ENCODE measurements at regions not wholly inside any gene's neighbourhood (a gene's known extent, or its start where the extent isn't known, plus 50 kb on each side); places are given as distances from the start of the nearest gene placed in this dataset.

DNA sequence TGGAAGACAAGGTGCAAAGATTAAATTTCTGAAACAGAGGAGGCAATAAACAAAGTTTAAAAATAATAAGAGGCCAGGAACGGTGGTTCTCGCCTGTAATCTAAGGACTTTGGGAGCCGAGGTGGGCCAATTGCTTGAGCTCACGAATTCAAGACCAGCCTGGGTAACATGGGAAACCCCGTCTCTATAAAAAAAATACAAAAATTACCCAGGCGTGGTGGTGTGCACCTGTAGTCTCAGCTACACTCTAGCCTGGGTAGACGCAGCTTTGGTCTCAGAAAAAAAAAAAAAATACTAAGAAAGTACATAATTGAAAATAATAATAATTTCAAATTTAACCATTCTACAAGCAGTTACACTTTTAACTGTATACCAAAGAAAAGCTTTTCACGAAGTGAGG is 744.6 kb upstream of the POU3F3 start:
- Mint-ChIP-seq H3K27me3 (no peaks in the 10 kb centered on the region), H3K36me3 (ENCODE audit: low read depth) (no peaks in the 10 kb centered on the region), H3K27ac (no peak overlapping the region), H3K4me3 (no peak overlapping the region), H3K4me1 (ENCODE audit: low read depth) (no peaks in the 10 kb centered on the region), H3K9me3 (no peaks in the 10 kb centered on the region)
- intact Hi-C loops (cut with micrococcal nuclease): no loop called here

DNA sequence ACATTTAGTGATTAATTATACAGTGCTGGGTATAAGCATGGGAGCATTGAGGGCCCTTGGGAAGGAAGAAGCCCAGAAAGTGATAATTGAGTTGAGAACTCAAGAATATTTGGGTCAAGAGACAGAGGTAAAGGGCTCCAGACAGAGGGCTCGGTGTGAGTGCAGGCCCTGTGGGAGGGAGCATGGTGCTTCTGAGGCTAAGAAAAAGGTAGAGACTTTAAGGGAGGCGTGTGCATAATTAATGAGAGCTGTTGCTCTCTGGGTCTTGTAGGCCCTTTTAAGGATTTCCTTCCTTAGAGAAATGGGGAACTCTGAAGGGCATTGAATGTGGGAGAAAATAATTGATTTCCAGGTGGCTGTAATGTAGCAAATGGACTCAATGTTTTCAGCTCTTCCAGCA is 735.0 kb upstream of the POU3F3 start:
- Mint-ChIP-seq H3K27ac (no peak overlapping the region), H3K4me1 (ENCODE audit: low read depth) (no peaks in the 10 kb centered on the region), H3K4me3 (no peak overlapping the region), H3K27me3 (no peaks in the 10 kb centered on the region), H3K9me3 (no peaks in the 10 kb centered on the region), H3K36me3 (ENCODE audit: low read depth) (no peaks in the 10 kb centered on the region)
- intact Hi-C loops (cut with micrococcal nuclease): no loop called here

GRCh38 chr2:104120171-104120570 is 733.7 kb upstream of the POU3F3 start:
- no peaks in the 10 kb centered on the region for H3K4me1 Mint-ChIP-seq (ENCODE audit: low read depth)
- intact Hi-C loops (cut with micrococcal nuclease): no loop called here
- H3K36me3 Mint-ChIP-seq (ENCODE audit: low read depth): no peaks in the 10 kb centered on the region

DNA sequence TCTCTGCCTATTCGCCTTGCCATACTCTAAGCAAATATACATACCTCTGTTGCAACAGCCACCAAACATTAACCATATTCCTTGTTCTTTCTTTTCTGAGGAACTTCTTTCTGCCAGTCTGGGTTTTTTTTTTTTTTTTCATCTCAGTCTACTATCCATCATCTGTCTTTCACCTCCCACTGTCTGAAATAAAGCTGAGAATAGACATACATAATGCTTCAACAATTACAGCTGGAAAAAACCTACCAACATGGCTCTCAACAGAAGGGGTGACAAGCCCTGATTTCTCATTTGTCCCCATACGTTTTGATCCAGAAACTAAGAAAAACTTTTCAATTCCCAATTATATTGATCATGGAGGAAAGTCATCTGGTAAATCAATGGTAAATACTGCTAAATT is 728.8 kb upstream of the POU3F3 start:
- Mint-ChIP-seq H3K4me3 (no peak overlapping the region), H3K27ac (no peak overlapping the region), H3K4me1 (ENCODE audit: low read depth) (no peaks in the 10 kb centered on the region), H3K27me3 (no peaks in the 10 kb centered on the region), H3K9me3 (peaks cover 5% of the 10 kb centered on the region), H3K36me3 (ENCODE audit: low read depth) (no peaks in the 10 kb centered on the region)
- intact Hi-C loops (cut with micrococcal nuclease): no loop called here

More at GRCh38 chr2:104120171-104120570, 733.7 kb upstream of the POU3F3 start:
- Mint-ChIP-seq H3K4me3 (no peak overlapping the region), H3K9me3 (no peaks in the 10 kb centered on the region), H3K27ac (no peak overlapping the region), H3K27me3 (no peaks in the 10 kb centered on the region)

- Mint-ChIP-seq H3K27ac (no peak overlapping the region), H3K4me1 (ENCODE audit: low read depth) (no peaks in the 10 kb centered on the region), H3K9me3 (peaks cover 5% of the 10 kb centered on the region), H3K4me3 (no peak overlapping the region), H3K27me3 (no peaks in the 10 kb centered on the region), H3K36me3 (ENCODE audit: low read depth) (no peaks in the 10 kb centered on the region)
- intact Hi-C loops (cut with micrococcal nuclease): no loop called here
Observed at GRCh38 chr2:104127049-104127770, 726.7 kb upstream of the POU3F3 start.

DNA sequence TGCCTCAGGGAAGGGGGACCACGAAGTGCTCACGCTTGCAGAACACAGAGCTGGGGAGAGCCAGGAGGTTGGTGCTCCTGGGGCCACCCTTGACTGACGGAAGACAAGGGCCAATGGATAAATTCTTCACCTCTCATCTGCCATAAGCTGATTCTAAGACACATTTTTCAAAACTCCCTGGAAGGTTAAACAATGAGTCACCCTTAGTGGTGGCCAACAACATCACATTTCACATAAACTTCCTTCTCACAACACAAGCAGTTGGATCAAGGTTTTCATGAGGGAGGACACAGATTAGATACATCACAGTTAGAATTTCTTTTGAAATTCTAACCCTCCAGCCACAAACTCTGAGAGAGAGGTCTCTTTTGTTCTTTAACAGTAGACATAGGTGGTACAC is 713.6 kb upstream of the POU3F3 start:
- H3K9me3 Mint-ChIP-seq: peaks cover 19% of the 10 kb centered on the region
- no peak overlapping the region for H3K27ac Mint-ChIP-seq
- H3K36me3 Mint-ChIP-seq (ENCODE audit: low read depth): no peaks in the 10 kb centered on the region
- H3K4me3 Mint-ChIP-seq: no peak overlapping the region
- H3K27me3 Mint-ChIP-seq: no peaks in the 10 kb centered on the region
- no peaks in the 10 kb centered on the region for H3K4me1 Mint-ChIP-seq (ENCODE audit: low read depth)
- intact Hi-C loops (cut with micrococcal nuclease): no loop called here

- Mint-ChIP-seq H3K27ac (no peak overlapping the region), H3K4me1 (ENCODE audit: low read depth) (no peaks in the 10 kb centered on the region), H3K9me3 (no peaks in the 10 kb centered on the region), H3K27me3 (no peaks in the 10 kb centered on the region), H3K36me3 (ENCODE audit: low read depth) (no peaks in the 10 kb centered on the region), H3K4me3 (no peak overlapping the region)
- intact Hi-C loops (cut with micrococcal nuclease): no loop called here
Observed at GRCh38 chr2:104158191-104158590, 695.7 kb upstream of the POU3F3 start.

DNA sequence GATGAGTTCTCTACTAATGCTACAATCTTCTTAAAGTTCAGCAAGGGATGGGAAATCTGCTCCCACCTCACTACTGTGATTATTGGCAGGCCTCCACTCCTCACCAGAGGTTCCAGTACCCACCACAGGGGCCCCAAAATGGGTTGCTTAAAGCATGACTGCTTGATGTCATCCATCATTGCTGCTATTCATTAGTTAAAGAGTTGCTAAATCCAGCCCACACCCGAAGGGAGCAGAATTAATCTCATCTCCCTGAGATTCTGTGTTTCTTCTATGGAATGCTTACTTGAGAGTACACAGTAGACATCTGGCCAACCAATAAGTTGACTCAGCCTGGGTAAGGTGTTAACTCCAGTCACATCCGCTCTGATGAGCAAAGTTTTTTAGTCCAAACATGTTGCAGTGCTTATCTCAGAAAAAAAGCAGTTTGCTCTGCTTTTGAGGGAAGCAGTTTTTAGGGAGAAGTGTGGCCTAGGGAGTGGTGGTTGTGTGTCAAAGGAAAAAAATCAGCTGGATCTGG is 690.2 kb upstream of the POU3F3 start:
- intact Hi-C loops (cut with micrococcal nuclease): no loop called here
- Mint-ChIP-seq H3K36me3 (ENCODE audit: low read depth) (no peaks in the 10 kb centered on the region), H3K9me3 (no peaks in the 10 kb centered on the region), H3K27ac (no peak overlapping the region), H3K27me3 (no peaks in the 10 kb centered on the region), H3K4me3 (no peak overlapping the region), H3K4me1 (ENCODE audit: low read depth) (no peaks in the 10 kb centered on the region)

- Mint-ChIP-seq H3K27ac (no peak overlapping the region), H3K27me3 (no peaks in the 10 kb centered on the region), H3K4me3 (no peak overlapping the region), H3K4me1 (ENCODE audit: low read depth) (no peaks in the 10 kb centered on the region), H3K36me3 (ENCODE audit: low read depth) (no peaks in the 10 kb centered on the region), H3K9me3 (no peaks in the 10 kb centered on the region)
- intact Hi-C loops (cut with micrococcal nuclease): no loop called here
Observed at GRCh38 chr2:104164721-104165252, 689.1 kb upstream of the POU3F3 start.

GRCh38 chr2:104177179-104177578 is 676.7 kb upstream of the POU3F3 start:
- intact Hi-C loops (cut with micrococcal nuclease): no loop called here
- Mint-ChIP-seq H3K4me3 (no peak overlapping the region), H3K27ac (no peak overlapping the region), H3K9me3 (peaks cover 30% of the 10 kb centered on the region), H3K36me3 (ENCODE audit: low read depth) (no peaks in the 10 kb centered on the region), H3K27me3 (no peaks in the 10 kb centered on the region), H3K4me1 (ENCODE audit: low read depth) (no peaks in the 10 kb centered on the region)

GRCh38 chr2:104179644-104180043 is 674.3 kb upstream of the POU3F3 start:
- no peaks in the 10 kb centered on the region for H3K36me3 Mint-ChIP-seq (ENCODE audit: low read depth)
- no peaks in the 10 kb centered on the region for H3K4me1 Mint-ChIP-seq (ENCODE audit: low read depth)
- no peak overlapping the region for H3K4me3 Mint-ChIP-seq
- intact Hi-C loops (cut with micrococcal nuclease): no loop called here
- no peak overlapping the region for H3K27ac Mint-ChIP-seq
- H3K27me3 Mint-ChIP-seq: no peaks in the 10 kb centered on the region
- peaks cover 34% of the 10 kb centered on the region for H3K9me3 Mint-ChIP-seq

DNA sequence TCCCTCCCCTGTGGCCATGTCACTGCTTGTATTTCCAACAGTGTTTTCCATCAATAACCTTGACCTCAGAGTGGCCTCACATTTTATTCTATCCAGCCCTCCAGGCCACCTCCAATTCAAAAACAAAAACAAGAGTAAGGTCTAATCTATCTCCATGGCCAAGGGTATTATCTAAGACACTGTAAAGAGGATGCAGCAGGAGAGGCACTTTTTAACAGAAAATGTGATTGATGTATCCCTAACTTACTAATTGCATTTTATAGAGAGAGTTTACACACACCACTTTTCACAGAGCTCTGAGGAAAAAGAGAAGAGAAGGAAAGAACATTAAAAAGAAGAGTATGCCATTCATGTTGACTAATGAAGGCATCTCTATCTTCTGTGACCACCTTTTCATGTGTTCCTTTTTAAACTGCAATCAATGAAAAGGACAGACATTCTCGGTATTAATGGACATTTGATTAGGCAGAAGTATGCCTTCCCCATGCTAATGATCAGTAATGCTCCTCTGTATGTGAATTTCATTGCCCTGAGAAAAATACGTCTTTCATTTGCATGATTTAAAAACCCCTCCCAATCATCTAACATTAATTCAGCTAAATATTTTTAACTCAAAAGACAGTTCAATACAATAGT is 653.3 kb upstream of the POU3F3 start:
- intact Hi-C loops (cut with micrococcal nuclease): no loop called here
- Mint-ChIP-seq H3K27ac (no peak overlapping the region), H3K4me3 (no peak overlapping the region), H3K27me3 (no peaks in the 10 kb centered on the region), H3K4me1 (ENCODE audit: low read depth) (no peaks in the 10 kb centered on the region), H3K9me3 (no peaks in the 10 kb centered on the region), H3K36me3 (ENCODE audit: low read depth) (no peaks in the 10 kb centered on the region)

DNA sequence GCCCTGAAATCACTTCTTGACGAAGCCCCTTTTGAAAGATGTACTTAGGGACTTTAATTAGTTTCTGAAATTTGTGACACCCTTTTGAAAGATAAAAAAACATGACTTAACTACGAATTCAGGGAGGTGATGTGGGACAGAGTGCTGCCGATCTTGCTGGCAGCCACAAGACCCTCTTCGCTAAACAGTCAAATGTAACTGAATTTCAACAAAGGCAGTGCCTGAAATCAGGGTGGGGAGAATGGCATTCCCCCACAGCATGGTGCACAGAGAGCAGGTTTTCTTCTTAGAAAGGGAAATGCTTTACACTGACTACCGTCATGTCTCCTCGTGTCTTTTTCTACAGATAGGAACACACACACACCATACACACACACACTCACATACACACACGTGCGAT is 640.2 kb upstream of the POU3F3 start:
- Mint-ChIP-seq H3K27ac (no peak overlapping the region), H3K36me3 (ENCODE audit: low read depth) (no peaks in the 10 kb centered on the region), H3K27me3 (no peaks in the 10 kb centered on the region), H3K4me1 (ENCODE audit: low read depth) (no peaks in the 10 kb centered on the region), H3K4me3 (no peak overlapping the region), H3K9me3 (no peaks in the 10 kb centered on the region)
- intact Hi-C loops (cut with micrococcal nuclease): no loop called here

DNA sequence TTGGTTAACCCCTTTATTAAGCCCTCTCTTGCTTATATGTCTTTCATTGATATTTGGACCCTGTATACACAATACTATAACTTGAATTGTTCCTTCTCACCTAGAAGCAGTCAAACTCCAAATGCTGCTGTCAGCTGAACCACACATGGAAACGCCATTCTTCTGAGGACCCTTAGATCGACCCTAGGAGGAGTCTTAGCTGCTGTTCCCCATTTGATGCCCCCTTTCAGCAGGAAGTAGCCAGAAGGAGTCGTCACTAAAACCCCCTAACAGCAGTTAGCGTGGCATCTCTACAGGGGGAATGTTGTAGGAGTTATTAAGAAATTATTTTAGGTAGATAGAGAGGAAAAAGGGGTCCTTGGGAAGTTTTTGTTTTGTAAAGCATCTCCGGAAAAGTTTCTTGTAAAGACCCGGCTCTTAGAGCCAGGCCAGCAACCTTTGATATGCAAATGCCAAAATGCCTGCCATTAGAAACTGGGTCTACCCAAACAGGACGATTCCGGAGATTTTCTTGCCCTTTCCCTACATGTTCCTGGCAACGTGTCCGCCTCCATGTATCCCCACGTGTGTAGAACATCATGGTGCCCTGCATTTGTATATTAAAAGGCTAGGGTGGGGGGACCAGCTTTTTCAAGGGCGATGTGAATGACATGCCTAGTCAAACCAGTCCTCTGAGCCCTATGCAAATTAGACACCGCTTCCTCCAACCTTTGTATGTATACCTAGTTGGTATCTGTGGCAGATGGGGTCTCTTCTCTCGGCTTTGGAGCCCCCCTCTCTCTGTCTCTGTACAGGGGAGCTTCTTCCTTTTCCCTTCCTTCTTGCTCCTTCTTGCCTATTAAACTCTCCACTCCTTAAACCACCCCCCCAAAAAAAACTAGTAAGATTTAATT is 638.4 kb upstream of the POU3F3 start:
- Mint-ChIP-seq H3K36me3 (ENCODE audit: low read depth) (no peaks in the 10 kb centered on the region), H3K4me1 (ENCODE audit: low read depth) (no peaks in the 10 kb centered on the region), H3K27me3 (no peaks in the 10 kb centered on the region), H3K4me3 (no peak overlapping the region), H3K9me3 (no peaks in the 10 kb centered on the region), H3K27ac (no peak overlapping the region)
- intact Hi-C loops (cut with micrococcal nuclease): no loop called here

Data from dendritic cell treated with granulocyte-macrophage colony-stimulating factor and Interleukin-4, amounts not matched to agents 40 ng/mL and 50 ng/mL, for 4 days (primary cell).